ENCODE measurements at regions not wholly inside any gene's neighbourhood (a gene's known extent, or its start where the extent isn't known, plus 50 kb on each side); places are given as distances from the start of the nearest gene placed in this dataset.

DNA sequence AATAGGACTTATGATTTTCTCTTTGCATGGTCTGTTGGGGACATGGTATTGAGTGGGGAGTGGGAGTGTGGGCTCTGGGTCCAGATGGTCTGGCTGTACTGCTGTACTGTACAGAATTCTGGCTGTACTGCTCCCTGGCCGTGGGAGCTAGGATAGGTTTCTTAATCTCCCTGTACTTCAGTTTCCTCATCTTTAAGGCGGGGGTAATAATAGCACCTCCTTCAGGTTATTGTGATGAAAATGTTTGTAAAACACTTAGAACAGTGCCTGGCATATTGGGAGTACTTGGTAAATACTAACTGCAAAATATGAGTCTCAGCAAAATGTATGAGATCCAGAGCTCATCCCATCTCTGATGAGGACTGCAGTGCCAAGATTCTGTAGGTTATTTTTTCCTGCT lies 198.6 kb downstream of the KIF18A start:
- TF ChIP-seq, protein P1, sequence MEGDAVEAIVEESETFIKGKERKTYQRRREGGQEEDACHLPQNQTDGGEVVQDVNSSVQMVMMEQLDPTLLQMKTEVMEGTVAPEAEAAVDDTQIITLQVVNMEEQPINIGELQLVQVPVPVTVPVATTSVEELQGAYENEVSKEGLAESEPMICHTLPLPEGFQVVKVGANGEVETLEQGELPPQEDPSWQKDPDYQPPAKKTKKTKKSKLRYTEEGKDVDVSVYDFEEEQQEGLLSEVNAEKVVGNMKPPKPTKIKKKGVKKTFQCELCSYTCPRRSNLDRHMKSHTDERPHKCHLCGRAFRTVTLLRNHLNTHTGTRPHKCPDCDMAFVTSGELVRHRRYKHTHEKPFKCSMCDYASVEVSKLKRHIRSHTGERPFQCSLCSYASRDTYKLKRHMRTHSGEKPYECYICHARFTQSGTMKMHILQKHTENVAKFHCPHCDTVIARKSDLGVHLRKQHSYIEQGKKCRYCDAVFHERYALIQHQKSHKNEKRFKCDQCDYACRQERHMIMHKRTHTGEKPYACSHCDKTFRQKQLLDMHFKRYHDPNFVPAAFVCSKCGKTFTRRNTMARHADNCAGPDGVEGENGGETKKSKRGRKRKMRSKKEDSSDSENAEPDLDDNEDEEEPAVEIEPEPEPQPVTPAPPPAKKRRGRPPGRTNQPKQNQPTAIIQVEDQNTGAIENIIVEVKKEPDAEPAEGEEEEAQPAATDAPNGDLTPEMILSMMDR (conservative IDR thresholded peaks at IDR 0.05; ENCODE audit: low read length): no peak
- TF ChIP-seq EZH2phosphoT487 (IDR thresholded peaks at IDR 0.05; ENCODE audit: borderline replicate concordance, low read depth, low read length): no peak
